K562 (cell line): ENCODE measurements at regions not wholly inside any gene's neighbourhood (a gene's known extent, or its start where the extent isn't known, plus 50 kb on each side); places are given as distances from the start of the nearest gene placed in this dataset.

Experiments
- ATAC-seq: fragments of 200-7000 bp; cut with Tn5 transposase; 3 replicates; pipeline ENCODE4 v1.9.1; 2020; ENCODE audit warnings: moderate library complexity
- BruUV-seq: library from RNA; stranded (reverse); fragments of 400-500 nt; replicated peaks from 2 replicates; lab custom pipeline; 2021; lab: Mats Ljungman, UMichigan
- CTCF ChIA-PET: fragments of 300-600 bp; formaldehyde crosslinking; extraction: SDS; loops from one replicate; lab custom pipeline; 2021; ENCODE audit warnings: low intra/inter-chr PET ratio; lab: Yijun Ruan, JAX
- POLR2A ChIA-PET: fragments of 300-600, 350-650 bp; sonication (Branson Sonifier 250); formaldehyde crosslinking; extraction: SDS; loops from one replicate; lab custom pipeline; 2021; ENCODE audit warnings: antibody characterized with exemption, inconsistent platforms; lab: Yijun Ruan, JAX
- DNase-seq, 4 experiments: peaks; one replicate each; pipeline versions ENCODE4 v3.0.0 to v3.0.0-alpha.2; 2011 to 2018; ENCODE audit warnings: low spot score in 3 of 4, mixed read lengths in 3 of 4; ENCODE audit errors: extremely low read depth in 1 of 4
- FAIRE-seq: peaks from 2 replicates; lab custom pipeline; 2011; peaks lifted over from hg19 to GRCh38; lab: Jason Lieb, UNC
- H2AFZ ChIP-seq: 2 replicates; pipeline ENCODE4 v1.6.0; 2011; ENCODE audit warnings: low read depth, low read length, control low read depth, inconsistent platforms
- H3K27ac ChIP-seq: fragments of 200-600 bp; 3 replicates; pipeline ENCODE4 v1.8.0; 2011; ENCODE audit warnings: low read depth, mild to moderate bottlenecking, control low read depth, inconsistent platforms, low read length, moderate library complexity, mixed read lengths; ENCODE audit errors: extremely low read depth
- H3K27me3 ChIP-seq, 2 experiments: fragments of 300-600 bp in 1 of 2; 2 replicates in 1 of 2; 3 replicates in 1 of 2; pipeline versions ENCODE4 v1.6.0 to v1.8.0; 2011; ENCODE audit warnings: inconsistent platforms in 2 of 2, low read length in 2 of 2, mild to moderate bottlenecking in 1 of 2, mixed read lengths in 1 of 2, moderate library complexity in 1 of 2; ENCODE audit not compliant: control insufficient read depth in 2 of 2, insufficient read depth in 2 of 2
- H3K36me3 ChIP-seq: fragments of 300-600 bp; 3 replicates; pipeline ENCODE4 v1.8.0; 2011; ENCODE audit warnings: mild to moderate bottlenecking, low read length, inconsistent platforms; ENCODE audit not compliant: control insufficient read depth, insufficient read depth
- H3K4me1 ChIP-seq, 2 experiments: fragments of 200-600 bp in 1 of 2; replicated peaks in 1 of 2; 2 replicates in 1 of 2; 3 replicates in 1 of 2; pipeline versions ENCODE4 v1.5.1 to v1.8.0; 2011; ENCODE audit warnings: inconsistent platforms in 2 of 2, low read length in 2 of 2, mild to moderate bottlenecking in 1 of 2, mixed read lengths in 1 of 2, moderate library complexity in 1 of 2; ENCODE audit not compliant: control insufficient read depth in 2 of 2, insufficient read depth in 2 of 2
- H3K4me2 ChIP-seq: 2 replicates; pipeline ENCODE4 v1.6.1; 2011; ENCODE audit warnings: low read length, control low read depth, inconsistent platforms, mixed read lengths; ENCODE audit not compliant: insufficient read depth
- H3K4me3 ChIP-seq: fragments of 200-600 bp; sonication (generic), shearing (Covaris generic); 2 replicates; pipeline ENCODE4 v1.5.1; 2016; ENCODE audit warnings: control low read depth, inconsistent platforms
- H3K79me2 ChIP-seq: fragments of 200-600 bp; 3 replicates; pipeline ENCODE4 v1.8.0; 2011; ENCODE audit warnings: low read length, inconsistent platforms; ENCODE audit not compliant: control insufficient read depth, insufficient read depth
- H3K9ac ChIP-seq, 2 experiments: 2 replicates each; pipeline versions ENCODE4 v1.6.0 to v1.6.1; 2011; ENCODE audit warnings: low read depth in 2 of 2, low read length in 2 of 2, control low read depth in 1 of 2, inconsistent platforms in 1 of 2, mild to moderate bottlenecking in 1 of 2, mixed read lengths in 1 of 2; ENCODE audit not compliant: insufficient read depth in 1 of 2
- H3K9me1 ChIP-seq: one replicate; pipeline ENCODE4 v1.6.0; 2011; ENCODE audit warnings: inconsistent platforms, mild to moderate bottlenecking, low read length, moderate library complexity; ENCODE audit not compliant: control insufficient read depth, insufficient read depth
- H3K9me3 ChIP-seq: replicated peaks from 2 replicates; pipeline ENCODE4 v1.5.1; 2011; ENCODE audit warnings: low read depth, low read length, inconsistent platforms; ENCODE audit not compliant: control insufficient read depth, insufficient read depth
- H4K20me1 ChIP-seq: replicated peaks from 2 replicates; pipeline ENCODE4 v1.6.1; 2011; ENCODE audit warnings: low read length, inconsistent platforms, mixed read lengths; ENCODE audit not compliant: control insufficient read depth, insufficient read depth
- CAMTA2 ChIP-seq: fragments of 250-450 bp; sonication (Bioruptor Pico); conservative IDR thresholded peaks from 2 replicates; pipeline ENCODE4 v1.5.1; 2022
- JUN ChIP-seq, 2 experiments: sonication (generic) in 1 of 2; formaldehyde crosslinking in 1 of 2; IDR thresholded peaks; 2 replicates each; pipeline versions ENCODE4 v1.6.1 to v1.8.0; 2012 to 2022; ENCODE audit warnings: borderline replicate concordance in 2 of 2, mild to moderate bottlenecking in 2 of 2, improper control_type of control experiment in 1 of 2, low read depth in 1 of 2, low read length in 1 of 2, missing genetic modification reagents in 1 of 2
- KDM1A ChIP-seq, 2 experiments: fragments of 450-650 bp; IDR thresholded peaks; 2 replicates each; pipeline ENCODE4 v1.6.1; 2016; ENCODE audit warnings: mild to moderate bottlenecking in 2 of 2
- MYBL2 ChIP-seq, 2 experiments: fragments of 450-650 bp in 1 of 2; sonication (generic) in 1 of 2; formaldehyde crosslinking in 1 of 2; IDR thresholded peaks; 2 replicates each; pipeline versions ENCODE4 v1.6.1 to v1.8.1; 2017 to 2022; ENCODE audit warnings: borderline replicate concordance in 1 of 2, inconsistent platforms in 1 of 2, low read depth in 1 of 2, mild to moderate bottlenecking in 1 of 2, missing genetic modification reagents in 1 of 2, moderate library complexity in 1 of 2
- NFATC3 ChIP-seq: fragments of 450-650 bp; IDR thresholded peaks from 2 replicates; pipeline ENCODE4 v1.6.1; 2017; ENCODE audit warnings: mild to moderate bottlenecking
- PRMT5 ChIP-seq: sonication (generic); formaldehyde crosslinking; IDR thresholded peaks from 2 replicates; pipeline ENCODE4 v1.5.0; 2020; ENCODE audit warnings: missing genetic modification reagents
- USF2 ChIP-seq: sonication (generic); formaldehyde crosslinking; IDR thresholded peaks from 2 replicates; pipeline ENCODE4 v1.5.0; 2020; ENCODE audit warnings: missing genetic modification reagents
- XRCC3 ChIP-seq: fragments of 450-650 bp; IDR thresholded peaks from 2 replicates; pipeline ENCODE4 v1.6.1; 2017; ENCODE audit warnings: mild to moderate bottlenecking, moderate library complexity
- ZBTB40 ChIP-seq, 2 experiments: fragments of 450-650 bp in 1 of 2; sonication (generic) in 1 of 2; formaldehyde crosslinking in 1 of 2; IDR thresholded peaks; 2 replicates each; pipeline versions ENCODE4 v1.7.1 to v1.9.0; 2016 to 2022; ENCODE audit warnings: inconsistent platforms in 1 of 2, mild to moderate bottlenecking in 1 of 2, missing genetic modification reagents in 1 of 2
- ZNF146 ChIP-seq: IDR thresholded peaks from one replicate; pipeline ENCODE4 v1.6.1; 2018; ENCODE audit warnings: missing compliant biosample characterization; ENCODE audit not compliant: unreplicated experiment
- ZNF512 ChIP-seq: IDR thresholded peaks from 2 replicates; pipeline ENCODE4 v1.6.1; 2016; ENCODE audit warnings: missing genetic modification characterization, missing compliant biosample characterization
- in situ Hi-C: fragments of 300-500 bp; cut with MboI; formaldehyde crosslinking; loops from 4 replicates; pipeline ENCODE4 v1.15.0; 2018; ENCODE audit warnings: inconsistent platforms, mixed read lengths
- intact Hi-C: fragments of 100-400 bp; cut with micrococcal nuclease; formaldehyde crosslinking; loops from 2 replicates; pipeline ENCODE4 v1.14.2; 2022

- POLR2A ChIA-PET: no interaction called here
- H3K4me1 ChIP-seq: no peaks in the 10 kb centered on the region
- no peaks in the 10 kb centered on the region for H3K27me3 ChIP-seq
- intact Hi-C loops (no loop called here), in situ Hi-C loops (no loop called here)
- no peaks in the 10 kb centered on the region for H3K9me1 ChIP-seq
- H4K20me1 ChIP-seq: no peaks in the 10 kb centered on the region
- DNase-seq: no peak
- no peak overlapping the region for H3K27ac ChIP-seq
- no peak overlapping the region for H3K9ac ChIP-seq
- H3K36me3 ChIP-seq: no peaks in the 10 kb centered on the region
- BruUV-seq: no TSS peak
- H3K4me3 ChIP-seq: no peak overlapping the region
- no peaks in the 10 kb centered on the region for H3K9me3 ChIP-seq
- H3K79me2 ChIP-seq: no peaks in the 10 kb centered on the region
- H2AFZ ChIP-seq: no peak overlapping the region
- no peak overlapping the region for H3K4me2 ChIP-seq
- CTCF ChIA-PET: no interaction called here
- FAIRE-seq: no peak
- no peak for ATAC-seq
- TF ChIP-seq KDM1A (IDR thresholded peaks at IDR 0.05) (no peak), NFATC3 (no peak), CAMTA2 (CRISPR knock-in tag) (no peak), ZNF146 (CRISPR knock-in tag) (no peak), ZNF512 (tag) (no peak), PRMT5 (CRISPR knock-in tag) (no peak), USF2 (no peak), JUN (IDR thresholded peaks at IDR 0.05; ENCODE audit: borderline replicate concordance, low read depth, low read length) (no peak), JUN (CRISPR knock-in tag; IDR thresholded peaks at IDR 0.05; ENCODE audit: borderline replicate concordance) (no peak), XRCC3 (no peak), ZBTB40 (IDR thresholded peaks at IDR 0.05) (no peak), ZBTB40 (CRISPR knock-in tag; IDR thresholded peaks at IDR 0.05) (no peak), MYBL2 (IDR thresholded peaks at IDR 0.05; ENCODE audit: low read depth) (no peak), MYBL2 (CRISPR knock-in tag; IDR thresholded peaks at IDR 0.05; ENCODE audit: borderline replicate concordance) (no peak)
These were observed 1021.3 kb upstream of the GYPC start for GRCh38 chr2:125634662-125635061.
